Fibroblast of pulmonary artery (primary cell): ENCODE measurements at regions not wholly inside any gene's neighbourhood (a gene's known extent, or its start where the extent isn't known, plus 50 kb on each side); places are given as distances from the start of the nearest gene placed in this dataset.
A peak's percentile ranks its signal among the peaks of the same experiment; 100 is the strongest.

Source experiments
- DNase-seq: peaks from one replicate; pipeline ENCODE4 v3.0.0-alpha.2; 2010; ENCODE audit warnings: low read depth
- H3K4me3 ChIP-seq: replicated peaks from 2 replicates; pipeline ENCODE4 v1.5.1; 2011; ENCODE audit warnings: low read depth, mild to moderate bottlenecking, control low read depth, low read length, moderate library complexity
- CTCF ChIP-seq: IDR thresholded peaks from 2 replicates; pipeline ENCODE4 v1.5.1; 2011; ENCODE audit warnings: mild to moderate bottlenecking, control low read depth, low read length, inconsistent platforms; ENCODE audit errors: missing control alignments

- no peak overlapping the region for H3K4me3 ChIP-seq
- no peak for DNase-seq
- TF ChIP-seq CTCF, result no peak
Measured at GRCh38 chr1:81548918-81549587, 251.7 kb upstream of the ADGRL2 start.

- no peak for TF ChIP-seq CTCF
- H3K4me3 ChIP-seq, result no peak overlapping the region
- peak; percentile 17 for DNase-seq
Measured at GRCh38 chr1:81547912-81548303, 252.8 kb upstream of the ADGRL2 start.

- no peak overlapping the region for H3K4me3 ChIP-seq
Measured at GRCh38 chr1:81547261-81547911, 253.3 kb upstream of the ADGRL2 start.

GRCh38 chr1:81545734-81546133, 255.0 kb upstream of the ADGRL2 start:
- no peak for TF ChIP-seq CTCF
- DNase-seq, result no peak
- H3K4me3 ChIP-seq, result no peak overlapping the region

More at GRCh38 chr1:81547261-81547911, 253.3 kb upstream of the ADGRL2 start:
- no peak for DNase-seq
- TF ChIP-seq CTCF, result no peak

- H3K4me3 ChIP-seq, result no peak overlapping the region
- TF ChIP-seq CTCF, result no peak
- DNase-seq, result no peak
Measured at GRCh38 chr1:81543764-81544163, 257.0 kb upstream of the ADGRL2 start.

- TF ChIP-seq CTCF, result no peak
- DNase-seq, result no peak
- no peak overlapping the region for H3K4me3 ChIP-seq
Measured at GRCh38 chr1:81542196-81542595, 258.5 kb upstream of the ADGRL2 start.

- no peak for TF ChIP-seq CTCF
- H3K4me3 ChIP-seq, result no peak overlapping the region
- DNase-seq, result no peak
Measured at GRCh38 chr1:81540216-81540615, 260.5 kb upstream of the ADGRL2 start.
